ENCODE measurements at regions not wholly inside any gene's neighbourhood (a gene's known extent, or its start where the extent isn't known, plus 50 kb on each side); places are given as distances from the start of the nearest gene placed in this dataset.

GRCh38 chr2:149884871-149885270, 297.3 kb upstream of the MMADHC start:
- no peak for TF ChIP-seq CTCF (IDR thresholded peaks at IDR 0.05)
- no peak for TF ChIP-seq POLR2A (IDR thresholded peaks at IDR 0.05)

All from suprapubic skin (tissue), 3 donors.